GM23338 (cell line): ENCODE measurements at regions not wholly inside any gene's neighbourhood (a gene's known extent, or its start where the extent isn't known, plus 50 kb on each side); places are given as distances from the start of the nearest gene placed in this dataset.

Experiments
- ATAC-seq: fragments of 200-7000 bp; cut with Tn5 transposase; 3 replicates; pipeline ENCODE4 v1.9.1; 2020
- DNase-seq: peaks from one replicate; pipeline ENCODE4 v3.0.0-alpha.2; 2015; ENCODE audit warnings: low spot score
- H2AFZ ChIP-seq: fragments of 200-600 bp; sonication (generic); 2 replicates; pipeline ENCODE4 v1.8.0; 2016; ENCODE audit warnings: antibody characterized with exemption, mild to moderate bottlenecking, moderate library complexity
- H3F3A ChIP-seq: fragments of 200-600 bp; sonication (generic); replicated peaks from 2 replicates; pipeline ENCODE4 v1.8.0; 2017; ENCODE audit warnings: antibody characterized with exemption, mixed run types, low read depth
- H3K27ac ChIP-seq: fragments of 200-600 bp; sonication (generic); 2 replicates; pipeline ENCODE4 v1.6.1; 2016; ENCODE audit warnings: low read depth
- H3K27me3 ChIP-seq: fragments of 200-600 bp; sonication (generic); 2 replicates; pipeline ENCODE4 v1.8.0; 2016; ENCODE audit warnings: mild to moderate bottlenecking, mixed run types, moderate library complexity; ENCODE audit not compliant: insufficient read depth
- H3K36me3 ChIP-seq: fragments of 200-600 bp; sonication (generic); 2 replicates; pipeline ENCODE4 v1.8.0; 2016; ENCODE audit warnings: mild to moderate bottlenecking; ENCODE audit not compliant: insufficient read depth
- H3K4me1 ChIP-seq: fragments of 200-600 bp; sonication (generic); 2 replicates; pipeline ENCODE4 v1.8.0; 2016; ENCODE audit warnings: mild to moderate bottlenecking, moderate library complexity; ENCODE audit not compliant: insufficient read depth
- H3K4me2 ChIP-seq: fragments of 200-600 bp; sonication (generic); 2 replicates; pipeline ENCODE4 v1.7.1; 2017; ENCODE audit warnings: mixed run types
- H3K4me3 ChIP-seq: fragments of 200-600 bp; sonication (generic); 2 replicates; pipeline ENCODE4 v1.6.1; 2016; ENCODE audit warnings: mixed run types
- H3K79me2 ChIP-seq: fragments of 200-600 bp; sonication (generic); replicated peaks from 2 replicates; pipeline ENCODE4 v1.8.0; 2017; ENCODE audit warnings: mild to moderate bottlenecking; ENCODE audit not compliant: insufficient read depth
- H3K9me2 ChIP-seq: fragments of 200-600 bp; sonication (generic); 2 replicates; pipeline ENCODE4 v1.8.0; 2017; ENCODE audit not compliant: insufficient read depth
- H4K20me1 ChIP-seq: fragments of 200-600 bp; sonication (generic); replicated peaks from 2 replicates; pipeline ENCODE4 v1.8.0; 2017; ENCODE audit warnings: mild to moderate bottlenecking; ENCODE audit not compliant: insufficient read depth
- H3K27ac Mint-ChIP-seq: 2 replicates; pipeline ENCODE4 v1.8.0; 2020; ENCODE audit warnings: inconsistent platforms, mild to moderate bottlenecking, moderate library complexity, mixed read lengths
- H3K27me3 Mint-ChIP-seq: 3 replicates; pipeline ENCODE4 v1.8.0; 2022; ENCODE audit warnings: low read depth, mild to moderate bottlenecking, moderate library complexity, mixed read lengths, inconsistent platforms; ENCODE audit not compliant: insufficient read depth, poor library complexity
- H3K36me3 Mint-ChIP-seq: 3 replicates; pipeline ENCODE4 v1.8.0; 2021; ENCODE audit warnings: low read depth, mild to moderate bottlenecking, inconsistent platforms, moderate library complexity, mixed read lengths
- H3K4me1 Mint-ChIP-seq: 3 replicates; pipeline ENCODE4 v1.8.0; 2020; ENCODE audit warnings: mild to moderate bottlenecking, inconsistent platforms, mixed read lengths
- H3K4me3 Mint-ChIP-seq: 3 replicates; pipeline ENCODE4 v1.8.0; 2021; ENCODE audit warnings: moderate library complexity, mild to moderate bottlenecking, inconsistent platforms, mixed read lengths
- H3K9me3 Mint-ChIP-seq: 3 replicates; pipeline ENCODE4 v1.8.0; 2020; ENCODE audit warnings: moderate library complexity, mild to moderate bottlenecking, inconsistent platforms, mixed read lengths
- CREB1 ChIP-seq: fragments of 250-450 bp; sonication (Bioruptor Pico); IDR thresholded peaks from 2 replicates; pipeline ENCODE4 v1.5.0; 2020; ENCODE audit warnings: low read depth, mild to moderate bottlenecking, moderate library complexity
- ETS1 ChIP-seq: IDR thresholded peaks from 2 replicates; pipeline ENCODE4 v1.6.1; 2016; ENCODE audit warnings: antibody characterized with exemption
- EZH2 ChIP-seq: fragments of 200-600 bp; sonication (generic); IDR thresholded peaks from one replicate; pipeline ENCODE4 v1.8.0; 2017; ENCODE audit warnings: antibody characterized with exemption, mild to moderate bottlenecking, low read depth; ENCODE audit not compliant: unreplicated experiment
- EZH2phosphoT487 ChIP-seq: fragments of 200-600 bp; sonication (generic); IDR thresholded peaks from one replicate; pipeline ENCODE4 v1.8.1; 2018; ENCODE audit warnings: antibody characterized with exemption; ENCODE audit not compliant: unreplicated experiment
- JUNB ChIP-seq: IDR thresholded peaks from one replicate; pipeline ENCODE4 v1.6.1; 2016; ENCODE audit warnings: antibody characterized with exemption; ENCODE audit not compliant: unreplicated experiment
- NANOG ChIP-seq: IDR thresholded peaks from 2 replicates; pipeline ENCODE4 v1.6.1; 2016; ENCODE audit warnings: antibody characterized with exemption, borderline replicate concordance
- POLR2AphosphoS5 ChIP-seq: IDR thresholded peaks from 2 replicates; pipeline ENCODE4 v1.6.1; 2016; ENCODE audit warnings: antibody characterized with exemption, low read depth
- REST ChIP-seq: IDR thresholded peaks from one replicate; pipeline ENCODE4 v1.6.1; 2018; ENCODE audit warnings: antibody characterized with exemption; ENCODE audit not compliant: unreplicated experiment
- STAT1 ChIP-seq: IDR thresholded peaks from one replicate; pipeline ENCODE4 v1.6.1; 2016; ENCODE audit warnings: antibody characterized with exemption; ENCODE audit not compliant: unreplicated experiment
- ZNF331 ChIP-seq: fragments of 250-450 bp; sonication (Bioruptor Pico); IDR thresholded peaks from 2 replicates; pipeline ENCODE4 v1.5.0; 2020; ENCODE audit warnings: low read depth, mild to moderate bottlenecking, moderate library complexity
- ZNF462 ChIP-seq: fragments of 250-450 bp; sonication (Bioruptor Pico); IDR thresholded peaks from 2 replicates; pipeline ENCODE4 v1.5.0; 2020; ENCODE audit warnings: mild to moderate bottlenecking, moderate library complexity

- no peak for TF ChIP-seq ZNF462 (CRISPR knock-in tag)
- no peak for TF ChIP-seq NANOG
- TF ChIP-seq POLR2AphosphoS5 = no peak
- TF ChIP-seq EZH2 = no peak
These were observed 52.2 kb upstream of the ACVR1 start (continued) for GRCh38 chr2:157928372-157928771.

GRCh38 chr2:157927155-157927554, 51.0 kb upstream of the ACVR1 start:
- no peaks in the 10 kb centered on the region for H3F3A ChIP-seq
- TF ChIP-seq STAT1 (no peak), ZNF331 (no peak), ETS1 (no peak), EZH2phosphoT487 (no peak), CREB1 (CRISPR knock-in tag) (no peak), REST (no peak), JUNB (no peak), EZH2 (no peak)
- no peak overlapping the region for H3K27ac ChIP-seq
- Mint-ChIP-seq H3K9me3 (no peaks in the 10 kb centered on the region; the same call in 2 of the 3 replicates), H3K4me3 (no peak overlapping the region), H3K27ac (no peak overlapping the region), H3K27me3 (peaks cover 36% of the 10 kb centered on the region), H3K4me1 (peaks cover 30% of the 10 kb centered on the region), H3K36me3 (no peaks in the 10 kb centered on the region; the same call in 2 of the 3 replicates)
- H2AFZ ChIP-seq = no peak overlapping the region
- H3K36me3 ChIP-seq = no peaks in the 10 kb centered on the region
- peaks cover 27% of the 10 kb centered on the region for H3K27me3 ChIP-seq
- H3K4me3 ChIP-seq = no peak overlapping the region
- H3K79me2 ChIP-seq = no peaks in the 10 kb centered on the region
- no peaks in the 10 kb centered on the region for H4K20me1 ChIP-seq
- no peaks in the 10 kb centered on the region for H3K9me2 ChIP-seq
- H3K4me1 ChIP-seq = peaks cover 26% of the 10 kb centered on the region
- H3K4me2 ChIP-seq = no peak overlapping the region
- DNase-seq (no peak), ATAC-seq (no peak)
